Suppressor macrophage treated with lipopolysaccharide for 1 hour (primary cell): ENCODE measurements at regions not wholly inside any gene's neighbourhood (a gene's known extent, or its start where the extent isn't known, plus 50 kb on each side); places are given as distances from the start of the nearest gene placed in this dataset.
A peak's percentile ranks its signal among the peaks of the same experiment; 100 is the strongest.
"Not testable (repeated sequence)": the region's sequence is repeated elsewhere in the genome, so short reads cannot be mapped to it uniquely, and the experiment has no call there.

ENCODE experiments used
- DNase-seq, 3 donors: peaks; one replicate each; pipeline ENCODE4 v3.0.0-alpha.2; 2020 to 2022

DNA sequence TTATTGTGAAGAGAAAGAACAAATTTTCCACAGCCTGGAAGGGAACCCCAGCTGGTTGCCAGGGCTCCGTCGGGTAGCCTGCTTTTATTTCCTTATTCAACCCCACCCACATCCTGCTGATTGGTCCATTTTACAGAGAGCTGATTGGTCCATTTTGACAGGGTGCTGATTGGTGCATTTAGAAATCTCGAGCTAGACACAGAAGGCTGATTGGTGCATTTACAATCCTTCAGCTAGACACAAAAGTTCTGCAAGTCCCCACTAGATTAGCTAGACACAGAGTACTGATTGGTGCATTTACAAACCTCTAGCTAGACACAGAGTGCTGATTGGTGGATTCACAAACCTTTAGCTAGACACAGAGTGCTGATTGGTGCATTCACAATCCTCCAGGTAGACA is 241.1 kb downstream of the TFEC start:
- not testable (repeated sequence) for DNase-seq

DNA sequence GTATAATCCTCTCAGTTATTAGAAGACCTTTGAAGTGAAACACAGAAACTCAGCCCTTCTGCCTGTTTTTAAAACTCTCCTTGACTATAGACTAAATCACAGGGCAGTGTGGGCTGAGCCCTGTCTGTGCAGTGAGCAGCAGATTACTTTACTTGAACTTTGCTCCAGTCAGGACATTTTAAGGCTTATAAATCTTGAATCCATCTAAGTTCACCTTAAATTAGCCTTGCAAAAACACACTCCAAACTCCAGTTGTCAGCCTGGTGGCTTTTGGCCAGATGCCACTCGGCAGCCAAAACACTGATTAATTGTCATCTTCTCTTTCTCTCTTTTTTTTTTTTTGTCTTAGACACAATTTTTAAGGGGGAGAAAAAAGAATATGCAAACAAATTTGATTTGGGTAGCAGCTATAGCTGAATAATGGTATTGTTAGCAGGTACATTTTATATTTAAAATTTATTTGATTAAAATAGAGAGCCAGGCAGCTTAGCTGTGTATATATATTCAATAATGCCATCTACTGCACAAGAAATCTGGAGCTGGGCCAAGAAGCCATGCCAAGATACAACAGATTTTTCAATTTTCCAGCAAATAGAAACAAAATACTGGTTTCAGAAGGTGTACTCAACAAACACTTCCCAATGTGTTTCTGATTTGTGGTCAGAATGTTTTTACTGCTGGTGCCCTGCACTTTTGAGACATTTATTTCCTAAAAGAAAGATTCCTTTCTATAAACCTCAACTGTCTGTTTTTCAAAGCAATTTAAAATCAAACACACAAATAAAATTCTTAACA is 247.7 kb downstream of the TFEC start:
- no peak for DNase-seq

DNA sequence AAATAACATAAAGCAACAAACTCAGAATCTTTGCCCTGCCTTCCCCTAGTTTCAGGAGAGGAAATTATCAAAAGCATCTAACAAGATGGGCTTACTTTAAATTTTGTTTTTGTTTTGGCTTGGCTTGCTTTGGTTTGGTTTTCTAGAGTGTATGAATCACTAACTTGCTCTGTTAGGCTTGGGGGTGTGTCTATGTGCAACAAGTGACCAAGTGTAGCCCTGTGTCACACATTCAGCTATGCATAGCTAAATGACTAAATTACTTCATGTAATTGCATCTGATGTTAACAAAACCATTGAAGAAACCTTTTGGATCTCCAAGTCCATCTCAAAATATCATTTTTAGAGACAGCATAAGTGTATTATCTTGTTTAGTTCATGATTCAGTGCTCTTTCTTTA is 251.0 kb downstream of the TFEC start:
- DNase-seq: no peak

DNA sequence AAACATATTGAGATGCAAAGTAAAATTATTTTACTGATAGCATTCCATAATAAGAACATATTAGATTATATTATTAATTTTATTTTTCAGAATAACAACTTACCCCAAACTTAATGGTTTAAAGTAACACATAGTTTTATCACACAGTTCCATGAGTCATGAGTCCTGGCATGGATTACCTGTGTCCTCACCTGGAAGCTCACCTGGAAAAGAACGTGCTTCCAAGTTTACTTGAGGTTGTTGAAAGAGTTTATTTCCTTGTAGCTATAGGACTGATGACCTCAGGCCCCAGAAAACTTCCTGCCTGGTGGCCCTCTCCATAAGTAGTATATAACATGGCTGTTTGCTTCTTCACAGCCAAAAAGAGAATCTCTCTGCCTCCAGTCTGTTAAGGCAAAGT is 254.6 kb downstream of the TFEC start:
- DNase-seq: no peak

DNA sequence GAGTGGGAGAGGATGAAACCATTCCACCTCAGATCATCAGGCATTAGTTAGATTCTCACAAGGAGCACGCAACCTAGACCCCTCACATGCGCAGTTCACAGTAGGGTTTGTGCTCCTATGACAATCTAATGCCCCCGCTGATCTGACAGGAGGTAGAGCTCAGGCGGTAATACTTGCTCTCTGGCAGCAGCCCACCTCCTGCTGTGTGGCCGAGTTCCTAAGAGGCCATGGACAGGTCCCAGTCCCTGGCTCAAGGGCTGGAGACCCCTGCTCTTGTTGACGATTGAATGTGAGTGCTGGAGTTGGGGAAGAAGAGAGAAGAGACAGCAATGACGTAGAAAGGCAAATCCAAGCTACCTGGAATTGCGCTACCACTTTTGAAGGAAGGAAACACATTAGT is 267.2 kb downstream of the TFEC start:
- no peak for DNase-seq

DNA sequence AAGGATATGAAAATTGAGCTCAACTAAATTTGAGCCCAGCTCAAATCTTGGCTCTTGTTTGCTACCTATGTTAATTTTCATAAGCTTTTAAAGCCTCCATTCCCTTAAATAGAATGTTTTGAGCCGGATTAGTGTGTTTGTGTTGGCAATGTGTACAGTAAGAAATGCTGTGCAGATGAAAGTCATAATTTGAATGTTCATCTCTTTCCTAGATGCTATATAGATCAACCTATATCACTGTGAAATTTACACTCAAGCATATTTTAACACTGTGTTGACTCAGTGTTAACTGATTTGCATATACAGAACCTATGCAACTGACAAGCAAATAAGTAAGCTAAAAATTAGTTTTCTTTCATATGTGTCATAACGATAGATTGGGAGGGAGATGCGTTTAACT is 272.5 kb downstream of the TFEC start:
- no peak for DNase-seq

DNA sequence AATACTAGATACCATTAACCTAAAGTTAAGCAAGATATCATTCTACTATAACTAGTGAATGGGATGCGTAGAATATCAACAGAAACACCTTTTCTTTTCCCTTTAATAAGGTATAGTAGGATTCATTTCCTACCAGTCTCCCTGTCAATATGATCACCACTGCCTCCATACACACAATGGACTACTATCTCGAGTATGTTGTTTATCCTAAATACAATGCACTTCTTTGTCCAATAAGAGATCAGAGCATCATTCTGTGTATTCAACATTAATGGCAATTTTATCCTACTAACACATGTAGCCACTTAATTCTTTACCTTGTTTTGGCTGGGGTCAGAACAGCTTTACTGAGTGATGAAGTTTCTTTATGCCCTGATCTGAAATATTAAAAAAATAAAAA is 276.3 kb downstream of the TFEC start:
- DNase-seq: no peak

DNA sequence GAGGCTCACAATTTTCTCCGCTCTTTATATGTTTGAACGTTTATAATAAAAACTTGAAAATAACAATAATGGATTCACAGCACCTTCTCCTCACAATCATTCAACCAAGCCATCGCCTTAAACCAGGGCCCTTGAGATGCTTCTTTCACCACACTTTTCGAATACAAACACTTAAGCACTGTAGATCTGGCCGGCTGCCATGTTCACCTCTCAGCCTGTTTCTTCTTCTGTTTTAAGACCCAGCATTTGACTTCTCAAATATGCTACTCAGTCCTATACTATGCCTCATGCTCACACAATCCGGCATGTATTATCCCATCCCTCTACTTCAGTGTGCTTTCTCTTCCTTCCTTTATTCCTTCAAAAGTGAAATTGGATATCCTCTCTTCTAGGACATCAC is 280.6 kb downstream of the TFEC start:
- no peak for DNase-seq

DNA sequence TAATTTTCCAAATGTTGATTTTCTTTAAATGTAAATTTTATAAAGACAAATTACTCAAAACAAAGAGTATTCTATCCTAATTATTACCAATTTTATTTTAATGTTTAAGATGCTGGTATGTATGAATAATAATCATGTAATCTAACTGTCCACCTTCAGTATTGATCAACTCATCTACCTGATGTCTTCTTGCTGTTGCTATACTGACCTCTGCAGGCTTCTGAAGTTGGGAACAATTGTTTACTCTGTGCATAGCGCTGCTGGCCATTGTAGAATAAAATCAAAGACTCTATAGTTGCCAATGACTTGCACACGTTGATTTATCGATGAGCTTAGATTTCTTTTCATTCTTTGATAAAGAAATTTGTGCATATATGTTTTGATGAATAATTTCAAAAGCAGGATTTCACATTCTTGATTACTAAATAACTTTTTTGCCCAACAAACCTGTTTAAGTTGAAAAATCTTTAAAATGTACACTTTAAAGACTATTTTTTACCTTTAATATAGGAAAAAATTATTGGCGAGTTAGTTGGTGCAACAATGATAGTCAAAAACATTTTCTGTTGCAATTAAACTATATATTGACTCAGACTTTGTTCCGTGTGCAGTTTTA is 282.3 kb downstream of the TFEC start:
- peak in 1 of 3 donors; percentile 2 for DNase-seq

DNA sequence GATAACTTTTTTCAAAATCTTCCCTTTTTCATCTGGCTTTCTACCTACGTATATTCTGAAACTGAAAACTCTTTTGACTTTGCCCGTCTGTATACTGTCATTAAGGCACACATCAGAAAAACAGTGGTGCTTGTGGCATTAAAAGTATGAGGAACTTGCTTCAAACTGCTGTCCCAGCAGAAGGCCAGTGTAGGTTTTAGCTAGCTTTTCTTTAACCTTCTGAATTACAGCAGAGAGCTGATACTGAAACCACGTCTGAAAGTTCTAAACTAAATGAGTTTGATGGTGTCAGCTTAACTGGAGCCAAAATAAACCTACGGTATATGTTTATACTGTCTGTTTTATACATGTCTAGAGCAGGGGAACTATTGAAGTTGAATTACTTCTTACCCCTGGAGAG is 283.4 kb downstream of the TFEC start:
- no peak for DNase-seq

DNA sequence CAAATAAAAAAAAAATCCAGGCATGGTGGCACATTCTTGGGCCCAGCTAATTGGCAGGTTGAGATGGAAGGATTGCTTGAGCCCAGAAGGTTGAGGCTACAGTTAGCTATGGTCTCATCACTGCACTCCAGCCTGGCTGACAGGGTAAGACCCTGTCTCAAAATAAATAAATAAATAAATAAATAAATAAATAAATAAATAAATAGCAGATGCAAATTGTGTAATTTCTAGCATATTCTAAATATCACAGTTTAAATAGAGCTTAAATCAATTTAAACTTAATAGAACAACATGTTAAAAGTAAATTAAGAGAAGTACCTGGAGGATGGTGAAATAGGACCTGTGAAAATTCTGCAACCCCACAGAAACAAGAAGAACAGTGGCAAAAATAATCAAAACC is 290.5 kb downstream of the TFEC start:
- no peak for DNase-seq

DNA sequence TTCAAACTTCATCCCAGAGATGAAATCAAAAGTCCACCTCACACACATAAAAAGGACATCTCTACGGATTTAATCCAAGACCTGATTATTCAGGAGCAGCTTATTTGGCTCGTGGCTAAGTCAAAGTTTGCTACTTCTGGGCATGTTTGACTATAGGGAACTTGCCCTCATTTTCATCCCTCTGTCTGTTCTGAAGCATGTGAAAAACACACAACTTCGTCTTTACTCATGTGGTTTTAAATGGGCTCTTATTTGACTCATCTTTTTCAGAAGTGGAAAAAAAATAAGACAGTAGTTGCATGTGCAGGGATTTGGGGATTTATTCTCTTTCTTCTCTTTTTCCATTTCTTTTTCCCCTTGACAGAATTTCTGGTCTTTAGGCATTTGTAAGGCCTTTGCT is 295.9 kb downstream of the TFEC start:
- no peak for DNase-seq

DNA sequence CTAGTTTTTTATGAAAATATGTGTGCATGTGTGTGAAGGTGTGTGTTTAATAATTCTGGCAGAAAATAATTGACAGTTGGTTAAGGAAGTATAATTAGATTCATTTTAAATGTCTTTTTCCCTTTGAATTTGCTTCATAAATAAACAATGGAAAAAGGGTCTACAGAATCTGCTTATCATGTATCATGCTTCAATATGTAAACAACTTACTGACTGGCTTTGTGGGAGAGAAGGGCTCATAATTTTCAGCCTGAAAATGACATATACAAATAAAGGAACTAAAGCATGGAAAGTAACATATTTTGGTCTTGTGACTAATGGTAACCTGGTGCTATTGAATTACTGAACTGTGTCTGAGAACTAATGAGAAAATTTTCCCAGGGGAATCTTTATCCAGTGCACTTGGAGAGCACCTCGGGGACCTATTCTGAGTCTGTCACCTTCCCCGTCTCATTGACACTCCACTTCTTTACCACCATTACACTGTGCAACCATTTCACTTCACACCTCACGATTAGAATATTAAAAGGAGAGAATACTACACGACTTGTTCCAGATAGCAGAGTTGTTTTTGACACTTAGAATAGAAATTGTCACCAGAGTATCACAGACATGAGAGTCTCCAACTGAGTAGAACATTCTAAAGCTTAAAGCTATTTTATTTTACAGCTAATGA is 298.6 kb downstream of the TFEC start:
- no peak for DNase-seq

DNA sequence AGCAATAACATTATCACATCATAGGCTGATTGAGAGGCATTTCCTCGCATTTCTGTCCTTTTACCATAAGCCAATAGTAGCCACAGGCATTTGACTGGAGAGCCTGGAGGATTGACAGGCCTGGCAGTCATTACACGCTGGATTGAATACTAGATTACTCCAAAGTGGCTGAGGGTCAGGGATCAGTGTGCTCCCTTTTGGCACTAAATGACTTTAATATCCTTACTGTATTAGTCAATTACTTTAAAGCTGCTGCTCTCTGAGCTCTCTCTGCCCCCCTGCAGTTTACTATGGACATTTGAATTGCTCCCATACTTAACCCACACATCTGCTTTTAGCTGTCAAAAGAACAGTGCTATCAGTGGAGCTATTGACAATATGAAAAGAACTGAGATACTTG is 302.0 kb downstream of the TFEC start:
- DNase-seq: no peak

DNA sequence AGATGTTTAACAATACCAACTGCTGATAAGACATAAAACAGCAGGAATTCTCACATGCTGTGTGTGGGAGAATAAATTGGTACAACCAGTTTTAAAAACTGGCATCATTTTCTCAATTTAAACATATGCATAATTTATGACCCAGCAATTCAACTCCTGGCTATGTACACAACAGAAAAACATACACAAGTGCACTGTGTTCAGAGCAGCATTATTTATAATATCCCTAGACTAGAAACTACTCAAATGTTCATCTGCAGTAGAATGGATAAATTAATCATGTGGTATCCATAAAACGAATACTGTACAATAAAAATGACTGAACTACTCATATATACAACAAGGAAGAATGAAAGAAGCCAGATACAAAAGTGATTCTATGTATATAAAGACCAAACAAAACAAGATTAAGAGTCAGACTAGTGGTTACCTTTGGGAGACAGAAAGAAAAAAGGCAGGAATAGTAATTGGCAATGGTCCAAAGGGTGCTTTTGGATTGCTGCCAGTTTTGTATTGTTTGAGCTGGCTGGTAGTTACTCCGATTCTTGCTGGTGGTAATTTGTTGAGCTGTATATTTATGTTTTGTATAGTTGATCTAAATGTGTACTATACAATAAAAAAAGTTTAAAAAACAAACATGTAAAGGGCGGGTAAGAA is 306.0 kb downstream of the TFEC start:
- DNase-seq: no peak

DNA sequence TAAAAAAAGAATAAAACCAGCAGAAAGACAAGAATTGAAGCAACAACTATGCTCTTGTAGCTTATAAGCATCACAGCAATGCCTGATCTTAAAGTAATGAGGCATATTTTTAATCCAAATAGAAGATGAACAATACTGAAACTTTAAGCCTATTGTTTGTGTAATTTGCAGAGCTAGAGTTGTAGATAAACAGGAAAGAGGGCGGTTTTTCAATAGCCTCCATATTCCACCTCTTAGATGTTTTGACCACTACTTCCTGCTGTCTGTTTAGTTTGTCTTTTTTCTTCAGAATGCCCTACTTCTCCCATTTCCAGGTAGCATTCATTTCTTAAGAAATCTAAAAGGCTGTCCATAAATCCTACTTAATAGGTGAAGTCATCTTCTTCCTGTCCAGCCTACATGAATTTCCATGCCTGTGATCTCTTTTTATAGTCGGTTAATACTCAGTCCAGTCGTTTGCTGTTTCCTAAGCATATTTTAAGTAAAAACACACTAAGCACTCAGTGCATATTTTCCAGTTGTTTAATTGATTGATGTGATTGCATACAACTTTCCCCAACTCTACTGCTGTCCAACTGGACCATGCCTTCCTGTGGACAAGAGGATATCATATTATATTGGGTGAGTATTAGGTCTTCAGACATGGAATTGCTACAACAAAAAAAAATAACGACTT is 308.1 kb downstream of the TFEC start:
- no peak for DNase-seq

DNA sequence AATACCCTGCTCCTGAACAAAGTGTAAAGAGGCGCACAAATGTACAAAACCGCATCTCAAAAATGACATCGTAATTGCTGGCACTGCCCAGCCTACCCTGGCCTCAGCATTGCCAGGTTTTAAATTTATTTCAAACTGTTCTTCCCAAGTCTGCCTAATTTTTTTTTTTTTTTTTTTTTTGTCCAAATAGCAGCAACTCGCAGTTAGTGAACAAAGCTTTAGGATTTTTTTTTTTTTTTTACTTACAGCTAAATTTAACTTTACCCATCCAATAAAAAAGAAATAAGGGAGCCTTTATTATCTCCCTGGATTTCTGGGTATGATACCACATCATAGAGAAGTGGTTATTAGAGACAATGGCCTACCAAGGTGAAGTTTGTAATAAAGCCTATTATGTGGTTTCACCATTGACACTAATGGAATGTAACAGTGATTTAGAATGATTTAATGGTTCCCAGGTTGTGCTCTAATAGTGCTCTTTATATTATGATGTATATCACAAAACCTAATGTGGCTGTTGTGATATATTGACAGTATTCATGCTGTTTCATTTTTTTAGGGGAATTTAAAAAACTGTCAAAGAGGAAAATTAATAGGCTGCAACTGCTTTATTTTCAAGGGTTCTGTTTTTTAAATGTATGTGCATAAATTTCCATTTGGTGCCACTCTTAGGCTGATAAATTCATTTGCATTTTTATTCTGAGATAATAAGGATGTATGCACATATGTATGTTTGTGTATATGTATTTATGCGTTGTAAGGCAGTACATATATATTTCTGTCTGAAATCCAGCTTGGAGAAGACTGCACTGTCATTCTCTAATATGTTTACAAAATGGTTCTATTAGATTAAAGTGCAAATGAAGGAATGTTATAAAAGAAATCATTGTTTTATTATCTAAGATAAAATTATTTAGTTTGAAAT is 309.0 kb downstream of the TFEC start:
- no peak for DNase-seq

DNA sequence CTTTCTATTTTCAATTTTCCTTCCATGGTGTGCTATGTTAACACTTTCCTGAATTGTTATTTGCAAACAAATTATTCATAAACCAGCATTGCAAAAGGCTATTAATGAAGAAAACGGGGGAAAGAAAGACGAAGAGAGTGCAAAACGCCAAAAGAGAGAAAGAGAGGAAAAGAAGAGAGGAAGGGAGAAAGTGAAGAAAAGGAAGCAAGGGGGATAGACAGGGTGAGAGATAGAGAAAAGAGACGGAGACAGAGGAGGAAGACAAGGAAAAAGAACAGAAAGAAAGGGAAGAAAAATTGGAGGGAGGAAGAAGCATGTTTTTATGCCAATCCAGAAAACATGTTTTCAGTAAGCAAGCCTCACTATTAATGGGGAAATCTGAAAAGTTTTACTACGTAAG is 310.6 kb downstream of the TFEC start:
- DNase-seq: no peak

DNA sequence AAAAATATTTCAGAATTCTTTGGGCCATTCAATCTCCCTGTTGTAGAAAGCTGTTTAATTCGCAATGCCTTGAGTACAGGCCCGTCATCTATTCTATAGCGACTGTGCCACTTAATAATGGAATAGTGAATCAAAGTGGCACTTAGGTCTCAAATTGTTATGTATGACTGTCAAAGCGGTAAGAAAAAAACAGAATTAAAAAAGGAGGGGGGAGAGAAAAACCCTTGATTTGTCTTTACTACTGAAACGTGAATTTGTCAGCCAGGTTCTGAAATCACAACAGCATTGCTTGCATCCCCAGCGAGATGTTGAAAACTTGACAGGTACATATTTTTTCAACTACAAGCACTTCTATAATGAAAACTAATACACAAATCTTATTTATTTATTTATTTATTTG is 320.9 kb downstream of the TFEC start:
- no peak for DNase-seq

DNA sequence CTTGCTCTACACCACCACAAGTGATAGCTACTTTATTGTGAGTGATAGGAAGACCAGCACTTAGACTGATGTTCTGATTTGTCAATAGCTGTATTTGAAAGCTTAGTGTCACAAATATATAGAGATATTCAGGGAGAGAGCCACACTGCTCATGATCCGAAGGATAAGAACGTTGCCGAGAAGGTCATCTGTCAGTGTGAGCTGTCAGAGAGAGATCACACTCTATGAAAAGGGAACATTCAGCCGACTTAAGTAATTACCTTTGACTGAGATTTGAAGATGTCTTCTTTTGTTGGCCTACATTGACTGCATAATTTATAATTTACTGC is 322.6 kb downstream of the TFEC start:
- no peak for DNase-seq

DNA sequence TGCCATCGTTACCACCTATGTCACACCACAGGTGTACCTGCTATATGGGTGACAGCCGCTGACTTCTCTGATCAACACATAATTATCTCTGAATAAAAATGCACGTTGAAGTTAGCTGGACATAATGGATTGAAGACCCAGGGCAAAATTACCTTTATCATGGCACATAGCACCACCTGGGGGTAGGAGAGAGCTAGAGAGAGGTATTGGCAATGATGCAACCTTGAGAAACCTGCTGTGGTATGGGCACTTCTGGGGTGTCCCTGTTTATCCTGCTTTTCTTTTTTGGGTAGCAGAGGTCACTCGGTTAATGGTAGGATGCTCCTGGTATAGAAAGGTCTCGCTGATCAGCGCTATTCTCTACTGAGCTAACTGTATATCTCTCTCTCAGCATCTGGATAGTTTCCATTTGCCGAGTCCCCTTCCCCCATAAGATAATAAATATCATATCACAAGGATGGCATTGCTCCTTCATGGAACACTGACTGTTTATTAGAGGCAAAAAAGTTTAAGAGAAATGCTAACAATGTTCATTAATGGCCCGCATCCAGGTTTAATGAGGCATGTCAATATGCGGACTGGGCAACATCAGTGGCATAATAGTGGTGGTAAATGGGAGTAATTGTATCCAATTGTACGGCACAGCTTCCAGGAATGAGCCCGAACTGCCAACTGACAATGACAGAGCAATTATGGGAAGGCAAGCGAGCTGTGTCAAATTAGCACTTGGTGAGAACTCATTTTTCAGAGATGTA is 323.1 kb downstream of the TFEC start:
- DNase-seq: no peak
